Suprapubic skin (tissue), 3 donors: ENCODE measurements at regions not wholly inside any gene's neighbourhood (a gene's known extent, or its start where the extent isn't known, plus 50 kb on each side); places are given as distances from the start of the nearest gene placed in this dataset.

Source experiments
- CTCF ChIP-seq, 2 donors: fragments of 200-600 bp in 1 of 2; fragments of 450-650 bp in 1 of 2; sonication (generic) in 1 of 2; IDR thresholded peaks; one replicate each; pipeline ENCODE4 v1.5.1; 2016 to 2019; ENCODE audit warnings: antibody characterized with exemption in 2 of 2, mild to moderate bottlenecking in 1 of 2, moderate library complexity in 1 of 2
- EP300 ChIP-seq: sonication (generic); formaldehyde crosslinking; IDR thresholded peaks from one replicate; pipeline ENCODE4 v1.6.1; 2017; ENCODE audit warnings: antibody characterized with exemption

- TF ChIP-seq EP300, result no peak
- TF ChIP-seq CTCF (IDR thresholded peaks at IDR 0.05), result no peak
Observed at GRCh38 chrX:26631385-26631784, 415.4 kb downstream of the MAGEB5 start.
